MCF 10A (cell line): ENCODE measurements at regions not wholly inside any gene's neighbourhood (a gene's known extent, or its start where the extent isn't known, plus 50 kb on each side); places are given as distances from the start of the nearest gene placed in this dataset.
"Not testable (repeated sequence)": the region's sequence is repeated elsewhere in the genome, so short reads cannot be mapped to it uniquely, and the experiment has no call there.

ENCODE experiments used
- BruUV-seq: library from RNA; stranded (reverse); fragments of 400-500 nt; replicated peaks from 2 replicates; lab custom pipeline; 2021; lab: Mats Ljungman, UMichigan
- CTCF ChIA-PET: fragments of 300-600 bp; sonication (Branson Sonifier 250); formaldehyde crosslinking; extraction: SDS; loops from one replicate; lab custom pipeline; 2021; ENCODE audit warnings: antibody characterized with exemption, inconsistent platforms; lab: Yijun Ruan, JAX
- POLR2A ChIA-PET: fragments of 300-600, 350-650 bp; sonication (Branson Sonifier 250); formaldehyde crosslinking; extraction: SDS; loops from one replicate; lab custom pipeline; 2020; ENCODE audit warnings: antibody characterized with exemption, inconsistent platforms; lab: Yijun Ruan, JAX
- DNase-seq: peaks from one replicate; pipeline ENCODE4 v3.0.0-alpha.2; 2018; ENCODE audit not compliant: unreplicated experiment
- H3K27ac Mint-ChIP-seq: one replicate; pipeline ENCODE4 v1.8.0; 2022; ENCODE audit warnings: mild to moderate bottlenecking, low read depth, mixed read lengths; ENCODE audit not compliant: unreplicated experiment
- H3K27me3 Mint-ChIP-seq: one replicate; pipeline ENCODE4 v1.8.0; 2022; ENCODE audit warnings: mixed read lengths; ENCODE audit not compliant: insufficient read depth, unreplicated experiment
- H3K36me3 Mint-ChIP-seq: one replicate; pipeline ENCODE4 v1.8.0; 2022; ENCODE audit warnings: mild to moderate bottlenecking, moderate library complexity, mixed read lengths; ENCODE audit not compliant: insufficient read depth, unreplicated experiment
- H3K4me1 Mint-ChIP-seq: one replicate; pipeline ENCODE4 v1.8.0; 2022; ENCODE audit warnings: mixed read lengths; ENCODE audit not compliant: insufficient read depth, unreplicated experiment
- H3K4me3 Mint-ChIP-seq: one replicate; pipeline ENCODE4 v1.8.0; 2022; ENCODE audit warnings: mild to moderate bottlenecking, moderate library complexity, mixed read lengths; ENCODE audit not compliant: unreplicated experiment
- H3K9me3 Mint-ChIP-seq: one replicate; pipeline ENCODE4 v1.8.0; 2022; ENCODE audit warnings: mixed read lengths; ENCODE audit not compliant: unreplicated experiment
- intact Hi-C: fragments of 100-400 bp; cut with micrococcal nuclease; formaldehyde crosslinking; loops from 2 replicates; pipeline ENCODE4 v1.14.1; 2022
- TF ChIP-seq, protein P1 (sequence below): fragments of 200-600 bp; IDR thresholded peaks from one replicate; pipeline ENCODE4 v1.8.0; 2022; ENCODE audit warnings: antibody characterized with exemption, mild to moderate bottlenecking; ENCODE audit not compliant: unreplicated experiment

DNA sequence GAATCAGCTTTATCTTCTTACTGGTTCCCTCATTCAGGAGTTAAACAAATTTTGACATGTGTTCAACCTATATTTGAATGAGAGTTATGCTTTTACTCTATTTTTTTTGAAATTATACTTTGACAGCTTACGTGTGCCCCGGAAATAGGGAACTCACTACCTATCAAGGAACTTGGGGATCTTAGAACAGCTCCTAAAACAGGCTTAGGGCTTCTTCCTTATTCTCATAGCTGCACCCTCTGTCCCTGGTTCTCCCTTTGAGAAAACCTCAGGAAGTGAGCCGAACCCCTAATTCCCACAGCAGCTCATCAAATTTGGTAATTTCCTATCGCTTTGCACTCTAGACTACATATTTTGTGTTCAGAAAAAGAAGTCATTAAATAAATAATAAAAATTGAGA, 81.2 kb upstream of the RUNX3 start:
- Mint-ChIP-seq H3K36me3 (peaks cover 4% of the 10 kb centered on the region), H3K9me3 (no peaks in the 10 kb centered on the region), H3K27me3 (no peaks in the 10 kb centered on the region), H3K4me1 (peaks cover 18% of the 10 kb centered on the region), H3K27ac (no peak overlapping the region), H3K4me3 (no peak overlapping the region)
- BruUV-seq: no TSS peak
- intact Hi-C loops: no loop called here
- TF ChIP-seq, protein P1, sequence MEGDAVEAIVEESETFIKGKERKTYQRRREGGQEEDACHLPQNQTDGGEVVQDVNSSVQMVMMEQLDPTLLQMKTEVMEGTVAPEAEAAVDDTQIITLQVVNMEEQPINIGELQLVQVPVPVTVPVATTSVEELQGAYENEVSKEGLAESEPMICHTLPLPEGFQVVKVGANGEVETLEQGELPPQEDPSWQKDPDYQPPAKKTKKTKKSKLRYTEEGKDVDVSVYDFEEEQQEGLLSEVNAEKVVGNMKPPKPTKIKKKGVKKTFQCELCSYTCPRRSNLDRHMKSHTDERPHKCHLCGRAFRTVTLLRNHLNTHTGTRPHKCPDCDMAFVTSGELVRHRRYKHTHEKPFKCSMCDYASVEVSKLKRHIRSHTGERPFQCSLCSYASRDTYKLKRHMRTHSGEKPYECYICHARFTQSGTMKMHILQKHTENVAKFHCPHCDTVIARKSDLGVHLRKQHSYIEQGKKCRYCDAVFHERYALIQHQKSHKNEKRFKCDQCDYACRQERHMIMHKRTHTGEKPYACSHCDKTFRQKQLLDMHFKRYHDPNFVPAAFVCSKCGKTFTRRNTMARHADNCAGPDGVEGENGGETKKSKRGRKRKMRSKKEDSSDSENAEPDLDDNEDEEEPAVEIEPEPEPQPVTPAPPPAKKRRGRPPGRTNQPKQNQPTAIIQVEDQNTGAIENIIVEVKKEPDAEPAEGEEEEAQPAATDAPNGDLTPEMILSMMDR: no peak
- DNase-seq: no peak
- POLR2A ChIA-PET: no interaction called here
- CTCF ChIA-PET: interaction anchor here (0.6 kb wide), 1 partner anchor 8 kb away, joined by 3 read pairs; no protein-coding TSS in a partner anchor

DNA sequence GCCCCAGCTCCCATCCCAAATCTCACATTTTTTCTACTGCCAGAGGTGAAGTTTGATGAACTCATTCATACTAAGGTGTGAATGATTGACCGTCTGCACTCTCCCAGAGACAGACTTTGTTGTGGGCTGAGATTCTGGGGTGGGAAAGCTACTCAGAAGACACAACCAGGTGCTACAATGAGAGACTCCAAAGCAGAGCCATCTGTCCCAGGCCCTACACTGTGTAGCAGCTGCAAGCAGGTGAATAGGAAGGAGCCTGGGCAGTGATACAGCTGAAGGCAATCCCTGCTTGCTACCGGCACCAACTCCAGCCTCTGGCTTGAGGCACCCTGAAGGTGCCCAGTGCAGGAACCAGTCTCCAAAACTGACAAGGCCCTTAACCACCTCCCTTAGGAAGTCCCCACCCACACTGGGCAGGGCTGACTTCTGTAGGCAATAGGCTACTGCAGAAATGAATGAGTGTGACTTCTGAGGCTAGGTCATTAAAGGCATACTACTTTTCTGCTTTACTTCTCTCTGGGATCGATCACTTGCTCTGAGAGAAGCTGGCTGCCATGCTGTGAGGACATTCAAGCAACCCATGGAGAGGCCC, 79.7 kb upstream of the RUNX3 start:
- no TSS peak for BruUV-seq
- ChIA-PET CTCF (interaction anchor here (0.8 kb wide), 1 partner anchor 27 kb away, joined by 3 read pairs; no protein-coding TSS in a partner anchor), POLR2A (no interaction called here)
- Mint-ChIP-seq H3K9me3 (no peaks in the 10 kb centered on the region), H3K36me3 (no peaks in the 10 kb centered on the region), H3K4me1 (peaks cover 18% of the 10 kb centered on the region), H3K27ac (no peak overlapping the region), H3K4me3 (no peak overlapping the region), H3K27me3 (peaks cover 11% of the 10 kb centered on the region)
- DNase-seq: no peak
- intact Hi-C loops: no loop called here
- TF ChIP-seq, protein P1: no peak

DNA sequence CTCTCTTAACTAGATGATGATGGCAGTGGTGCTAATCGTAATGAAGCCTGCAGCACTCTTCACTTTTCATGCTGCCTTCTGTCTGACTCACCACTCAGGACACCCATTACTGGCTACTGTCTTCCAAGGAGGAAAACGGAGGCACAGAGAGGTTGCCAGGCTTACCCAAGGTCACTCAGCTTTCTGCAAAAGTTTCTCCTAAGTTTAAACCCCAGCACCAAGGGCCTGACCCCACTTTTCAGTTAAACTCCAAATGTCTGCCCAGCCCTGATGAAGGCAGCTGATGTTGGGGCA, 78.1 kb upstream of the RUNX3 start:
- Mint-ChIP-seq H3K4me1 (peaks cover 18% of the 10 kb centered on the region), H3K27ac (no peak overlapping the region), H3K27me3 (peaks cover 11% of the 10 kb centered on the region), H3K4me3 (peak overlapping the region; percentile 66), H3K36me3 (no peaks in the 10 kb centered on the region), H3K9me3 (no peaks in the 10 kb centered on the region)
- peak; percentile 40 for DNase-seq
- ChIA-PET CTCF (no interaction called here), POLR2A (no interaction called here)
- BruUV-seq: no TSS peak
- TF ChIP-seq, protein P1: no peak
- intact Hi-C loops: no loop called here

DNA sequence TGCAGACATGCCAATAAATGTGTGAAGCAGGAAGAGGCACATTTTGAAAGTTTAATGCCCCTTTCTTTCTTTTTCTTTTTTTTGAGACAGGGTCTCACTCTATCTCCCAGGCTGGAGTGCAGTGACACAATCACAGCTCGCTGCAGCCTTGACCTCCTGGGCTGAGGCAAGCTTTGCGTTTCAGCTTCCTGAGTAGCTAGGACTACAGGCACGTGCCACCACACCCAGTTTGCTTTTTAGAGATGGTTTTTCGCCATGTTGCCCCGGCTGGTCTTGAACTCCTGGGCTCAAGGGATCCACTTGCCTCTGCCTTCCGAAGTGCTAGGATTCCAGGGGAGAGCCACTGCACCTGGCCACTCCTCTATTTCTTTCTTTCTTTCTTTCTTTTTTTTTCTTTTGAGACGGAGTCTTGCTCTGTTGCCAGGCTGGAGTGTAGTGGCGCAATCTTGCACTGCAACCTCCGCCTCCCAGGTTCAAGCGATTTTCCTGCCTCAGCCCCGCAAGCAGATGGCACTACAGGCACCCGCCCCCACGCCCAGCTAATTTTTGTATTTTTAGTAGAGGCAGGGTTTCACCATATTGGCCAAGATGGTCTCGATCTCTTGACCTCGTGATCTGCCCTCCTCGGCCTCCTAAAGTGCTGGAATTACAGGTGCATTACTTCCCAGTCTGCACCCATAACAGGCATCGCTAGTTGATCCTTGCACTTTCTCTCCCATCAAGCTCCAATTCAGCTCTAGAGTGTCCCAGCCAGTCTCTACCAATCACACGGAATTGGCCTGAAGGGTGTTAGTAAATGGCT, 77.5 kb upstream of the RUNX3 start:
- BruUV-seq, intact Hi-C loops, H3K9me3 Mint-ChIP-seq, H3K36me3 Mint-ChIP-seq, H3K27ac Mint-ChIP-seq, POLR2A ChIA-PET: not testable (repeated sequence)
- CTCF ChIA-PET: interaction anchor here (0.9 kb wide), 1 partner anchor 28 kb away, joined by 3 read pairs; no protein-coding TSS in a partner anchor
- peak overlapping the region; percentile 66 for H3K4me3 Mint-ChIP-seq
- peaks cover 11% of the 10 kb centered on the region for H3K27me3 Mint-ChIP-seq
- peaks cover 18% of the 10 kb centered on the region for H3K4me1 Mint-ChIP-seq
- peak; percentile 56 for DNase-seq
